ENCODE measurements at regions not wholly inside any gene's neighbourhood (a gene's known extent, or its start where the extent isn't known, plus 50 kb on each side); places are given as distances from the start of the nearest gene placed in this dataset.
"Not testable (repeated sequence)": the region's sequence is repeated elsewhere in the genome, so short reads cannot be mapped to it uniquely, and the experiment has no call there.

- DNase-seq (ENCODE audit: extremely low read depth, low read depth), result not testable (repeated sequence)
These were observed 57.3 kb upstream of the HS3ST3A1 start for GRCh38 chr17:13659051-13659450.

- DNase-seq (ENCODE audit: extremely low read depth, low read depth), result no peak
These were observed 64.3 kb upstream of the HS3ST3A1 start for GRCh38 chr17:13665872-13666635.

- DNase-seq (ENCODE audit: extremely low read depth, low read depth), result peak; percentile 40
These were observed 69.6 kb upstream of the HS3ST3A1 start for GRCh38 chr17:13671341-13671740.

- DNase-seq (ENCODE audit: extremely low read depth, low read depth), result peak; percentile 84
These were observed 70.0 kb upstream of the HS3ST3A1 start for GRCh38 chr17:13671771-13672170.

GRCh38 chr17:13678361-13678760 is 76.6 kb upstream of the HS3ST3A1 start:
- DNase-seq (ENCODE audit: extremely low read depth, low read depth), result no peak

GRCh38 chr17:13678841-13679240 is 77.1 kb upstream of the HS3ST3A1 start:
- no peak for DNase-seq (ENCODE audit: extremely low read depth, low read depth)

- DNase-seq (ENCODE audit: extremely low read depth, low read depth), result no peak
These were observed 87.0 kb upstream of the HS3ST3A1 start for GRCh38 chr17:13688716-13689115.

GRCh38 chr17:13690806-13691205 is 89.1 kb upstream of the HS3ST3A1 start:
- no peak for DNase-seq (ENCODE audit: extremely low read depth, low read depth)

- no peak for DNase-seq (ENCODE audit: extremely low read depth, low read depth)
These were observed 93.2 kb upstream of the HS3ST3A1 start for GRCh38 chr17:13694934-13695333.

GRCh38 chr17:13698832-13699231 is 97.1 kb upstream of the HS3ST3A1 start:
- no peak for DNase-seq (ENCODE audit: extremely low read depth, low read depth)

- no peak for DNase-seq (ENCODE audit: extremely low read depth, low read depth)
These were observed 97.5 kb upstream of the HS3ST3A1 start for GRCh38 chr17:13699261-13699660.

GRCh38 chr17:13702266-13702665 is 100.5 kb upstream of the HS3ST3A1 start:
- no peak for DNase-seq (ENCODE audit: extremely low read depth, low read depth)

GRCh38 chr17:13704333-13704732 is 102.6 kb upstream of the HS3ST3A1 start:
- DNase-seq (ENCODE audit: extremely low read depth, low read depth), result no peak

GRCh38 chr17:13705221-13705620 is 103.5 kb upstream of the HS3ST3A1 start:
- DNase-seq (ENCODE audit: extremely low read depth, low read depth), result no peak

GRCh38 chr17:13721705-13722104 is 120.0 kb upstream of the HS3ST3A1 start:
- no peak for DNase-seq (ENCODE audit: extremely low read depth, low read depth)

- no peak for DNase-seq (ENCODE audit: extremely low read depth, low read depth)
These were observed 123.7 kb upstream of the HS3ST3A1 start for GRCh38 chr17:13725288-13725990.

GRCh38 chr17:13727441-13728171 is 125.9 kb upstream of the HS3ST3A1 start:
- no peak for DNase-seq (ENCODE audit: extremely low read depth, low read depth)

- no peak for DNase-seq (ENCODE audit: extremely low read depth, low read depth)
These were observed 127.1 kb upstream of the HS3ST3A1 start for GRCh38 chr17:13728781-13729180.

GRCh38 chr17:13729466-13730134 is 127.9 kb upstream of the HS3ST3A1 start:
- no peak for DNase-seq (ENCODE audit: extremely low read depth, low read depth)

GRCh38 chr17:13734880-13735279 is 133.2 kb upstream of the HS3ST3A1 start:
- DNase-seq (ENCODE audit: extremely low read depth, low read depth), result no peak

GRCh38 chr17:13735444-13735843 is 133.7 kb upstream of the HS3ST3A1 start:
- DNase-seq (ENCODE audit: extremely low read depth, low read depth), result no peak
